T1000 (cell line): ENCODE measurements at regions not wholly inside any gene's neighbourhood (a gene's known extent, or its start where the extent isn't known, plus 50 kb on each side); places are given as distances from the start of the nearest gene placed in this dataset.

Source experiments
- DNase-seq: peaks from one replicate; lab custom pipeline; 2025; ENCODE audit warnings: mixed read lengths; lab: John Stamatoyannopoulos, UW

- no peak for DNase-seq
Measured at GRCh38 chr3:24596626-24597025, 102.0 kb upstream of the THRB start.

- no peak for DNase-seq
Measured at GRCh38 chr3:24598695-24599470, 104.2 kb upstream of the THRB start.

GRCh38 chr3:24601066-24601939 is 106.7 kb upstream of the THRB start:
- no peak for DNase-seq

- no peak for DNase-seq
Measured at GRCh38 chr3:24604215-24604614, 109.6 kb upstream of the THRB start.

GRCh38 chr3:24605511-24606028 is 110.9 kb upstream of the THRB start:
- DNase-seq = no peak

GRCh38 chr3:24607281-24607680 is 112.6 kb upstream of the THRB start:
- DNase-seq = no peak

- no peak for DNase-seq
Measured at GRCh38 chr3:24608701-24609390, 114.2 kb upstream of the THRB start.

GRCh38 chr3:24614359-24614758 is 119.7 kb upstream of the THRB start:
- no peak for DNase-seq

GRCh38 chr3:24615177-24615576 is 120.5 kb upstream of the THRB start:
- DNase-seq = no peak

- DNase-seq = no peak
Measured at GRCh38 chr3:24616110-24616829, 121.6 kb upstream of the THRB start.

- DNase-seq = no peak
Measured at GRCh38 chr3:24622138-24622537, 127.5 kb upstream of the THRB start.

GRCh38 chr3:24622696-24623225 is 128.1 kb upstream of the THRB start:
- no peak for DNase-seq

GRCh38 chr3:24623657-24624056 is 129.0 kb upstream of the THRB start:
- no peak for DNase-seq

GRCh38 chr3:24624938-24625681 is 130.5 kb upstream of the THRB start:
- DNase-seq = no peak

- no peak for DNase-seq
Measured at GRCh38 chr3:24628523-24629258, 134.0 kb upstream of the THRB start.

GRCh38 chr3:24631481-24631880 is 136.8 kb upstream of the THRB start:
- no peak for DNase-seq

- no peak for DNase-seq
Measured at GRCh38 chr3:24639061-24639460, 144.4 kb upstream of the THRB start.

GRCh38 chr3:24639481-24640329 is 145.1 kb upstream of the THRB start:
- no peak for DNase-seq

GRCh38 chr3:24640330-24640877 is 145.8 kb upstream of the THRB start:
- no peak for DNase-seq
